ENCODE measurements at regions not wholly inside any gene's neighbourhood (a gene's known extent, or its start where the extent isn't known, plus 50 kb on each side); places are given as distances from the start of the nearest gene placed in this dataset.

DNA sequence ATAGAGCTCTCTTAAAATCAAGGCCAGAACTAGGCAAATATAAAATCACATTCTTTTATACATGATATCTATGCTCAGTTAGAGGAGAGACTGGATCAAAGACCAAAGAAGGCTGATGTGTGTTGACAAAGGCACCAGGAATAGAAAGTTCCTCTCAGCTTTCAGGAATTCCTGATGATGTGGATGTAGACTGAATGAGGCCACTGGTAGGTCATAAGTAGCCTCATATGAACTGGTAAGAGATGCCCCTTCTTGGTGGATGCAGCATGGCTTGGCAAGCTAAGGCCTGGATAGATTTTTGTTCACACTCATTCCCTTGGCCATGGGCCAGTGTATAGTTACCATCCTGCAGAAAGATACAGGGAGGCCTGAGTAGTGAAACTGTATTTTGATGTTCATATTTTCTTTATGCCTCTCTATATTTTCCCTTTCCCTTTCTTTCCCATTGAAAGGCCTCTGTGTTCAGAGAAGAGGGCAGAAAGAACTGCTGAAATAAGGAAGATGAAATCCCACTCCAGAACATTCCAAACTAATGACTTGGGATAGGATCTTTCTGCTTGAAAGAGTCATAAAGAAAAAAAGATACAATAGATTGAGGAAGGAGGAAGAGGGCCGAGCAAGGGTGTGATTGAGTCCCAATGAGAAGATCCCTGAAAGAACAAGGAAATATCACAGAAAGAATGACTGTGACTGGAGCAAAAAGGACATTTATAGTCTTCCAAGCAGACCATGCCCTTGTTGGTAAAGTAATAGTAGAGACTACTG lies 2182.7 kb upstream of the PIK3C3 start (continued):
- TF ChIP-seq, protein P1, sequence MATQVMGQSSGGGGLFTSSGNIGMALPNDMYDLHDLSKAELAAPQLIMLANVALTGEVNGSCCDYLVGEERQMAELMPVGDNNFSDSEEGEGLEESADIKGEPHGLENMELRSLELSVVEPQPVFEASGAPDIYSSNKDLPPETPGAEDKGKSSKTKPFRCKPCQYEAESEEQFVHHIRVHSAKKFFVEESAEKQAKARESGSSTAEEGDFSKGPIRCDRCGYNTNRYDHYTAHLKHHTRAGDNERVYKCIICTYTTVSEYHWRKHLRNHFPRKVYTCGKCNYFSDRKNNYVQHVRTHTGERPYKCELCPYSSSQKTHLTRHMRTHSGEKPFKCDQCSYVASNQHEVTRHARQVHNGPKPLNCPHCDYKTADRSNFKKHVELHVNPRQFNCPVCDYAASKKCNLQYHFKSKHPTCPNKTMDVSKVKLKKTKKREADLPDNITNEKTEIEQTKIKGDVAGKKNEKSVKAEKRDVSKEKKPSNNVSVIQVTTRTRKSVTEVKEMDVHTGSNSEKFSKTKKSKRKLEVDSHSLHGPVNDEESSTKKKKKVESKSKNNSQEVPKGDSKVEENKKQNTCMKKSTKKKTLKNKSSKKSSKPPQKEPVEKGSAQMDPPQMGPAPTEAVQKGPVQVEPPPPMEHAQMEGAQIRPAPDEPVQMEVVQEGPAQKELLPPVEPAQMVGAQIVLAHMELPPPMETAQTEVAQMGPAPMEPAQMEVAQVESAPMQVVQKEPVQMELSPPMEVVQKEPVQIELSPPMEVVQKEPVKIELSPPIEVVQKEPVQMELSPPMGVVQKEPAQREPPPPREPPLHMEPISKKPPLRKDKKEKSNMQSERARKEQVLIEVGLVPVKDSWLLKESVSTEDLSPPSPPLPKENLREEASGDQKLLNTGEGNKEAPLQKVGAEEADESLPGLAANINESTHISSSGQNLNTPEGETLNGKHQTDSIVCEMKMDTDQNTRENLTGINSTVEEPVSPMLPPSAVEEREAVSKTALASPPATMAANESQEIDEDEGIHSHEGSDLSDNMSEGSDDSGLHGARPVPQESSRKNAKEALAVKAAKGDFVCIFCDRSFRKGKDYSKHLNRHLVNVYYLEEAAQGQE (IDR thresholded peaks at IDR 0.05; ENCODE audit: unreplicated experiment) = no peak
- TF ChIP-seq NANOG (IDR thresholded peaks at IDR 0.05; ENCODE audit: borderline replicate concordance) = no peak
- no peak for TF ChIP-seq EZH2 (IDR thresholded peaks at IDR 0.05; ENCODE audit: low read depth, unreplicated experiment)

DNA sequence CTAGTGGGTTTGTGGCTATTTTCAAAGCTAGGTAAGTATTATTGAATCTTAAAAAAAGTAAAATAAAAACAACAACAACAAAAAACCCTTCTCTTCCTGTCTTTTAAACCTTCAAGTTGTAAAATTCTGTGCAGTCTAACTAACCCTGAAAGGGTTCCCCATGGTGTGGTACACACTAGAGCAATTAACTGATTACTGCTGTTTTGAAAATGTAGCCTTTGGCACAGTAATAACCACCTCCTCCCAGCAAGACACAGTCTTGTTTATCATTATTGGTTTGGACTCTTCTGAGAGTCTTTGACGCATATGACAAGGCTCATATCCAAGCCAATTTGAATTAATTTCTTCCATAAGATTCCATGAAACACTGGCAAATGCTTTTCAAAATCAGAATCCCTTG lies 2184.6 kb upstream of the PIK3C3 start:
- H3K27me3 Mint-ChIP-seq (ENCODE audit: insufficient read depth, low read depth, poor library complexity) = no peaks in the 10 kb centered on the region
- peaks cover 5% of the 10 kb centered on the region for H4K20me1 ChIP-seq (replicated peaks; ENCODE audit: insufficient read depth)
- H3K4me3 ChIP-seq = no peak overlapping the region
- no peaks in the 10 kb centered on the region for H3K36me3 ChIP-seq (ENCODE audit: insufficient read depth)
- no peak overlapping the region for H2AFZ ChIP-seq
- H3K4me2 ChIP-seq = no peak overlapping the region
- ATAC-seq (no peak), DNase-seq (ENCODE audit: low spot score) (no peak)
- no peaks in the 10 kb centered on the region for H3K9me3 Mint-ChIP-seq
- no peak overlapping the region for H3K27ac Mint-ChIP-seq
- H3K4me1 ChIP-seq (ENCODE audit: insufficient read depth) = peaks cover 9% of the 10 kb centered on the region
- peaks cover 9% of the 10 kb centered on the region for H3K9me2 ChIP-seq (ENCODE audit: insufficient read depth)
- no peak overlapping the region for H3K4me3 Mint-ChIP-seq
- peaks cover 96% of the 10 kb centered on the region for H3K79me2 ChIP-seq (replicated peaks; ENCODE audit: insufficient read depth)
- no peak overlapping the region for H3K27ac ChIP-seq (ENCODE audit: low read depth)
- H3F3A ChIP-seq (replicated peaks; ENCODE audit: low read depth) = no peaks in the 10 kb centered on the region
- peaks cover 3% of the 10 kb centered on the region; the same call in 2 of the 3 replicates for H3K4me1 Mint-ChIP-seq
- no peaks in the 10 kb centered on the region for H3K36me3 Mint-ChIP-seq (ENCODE audit: low read depth)
- no peaks in the 10 kb centered on the region for H3K27me3 ChIP-seq (ENCODE audit: insufficient read depth)
- TF ChIP-seq, protein P2, sequence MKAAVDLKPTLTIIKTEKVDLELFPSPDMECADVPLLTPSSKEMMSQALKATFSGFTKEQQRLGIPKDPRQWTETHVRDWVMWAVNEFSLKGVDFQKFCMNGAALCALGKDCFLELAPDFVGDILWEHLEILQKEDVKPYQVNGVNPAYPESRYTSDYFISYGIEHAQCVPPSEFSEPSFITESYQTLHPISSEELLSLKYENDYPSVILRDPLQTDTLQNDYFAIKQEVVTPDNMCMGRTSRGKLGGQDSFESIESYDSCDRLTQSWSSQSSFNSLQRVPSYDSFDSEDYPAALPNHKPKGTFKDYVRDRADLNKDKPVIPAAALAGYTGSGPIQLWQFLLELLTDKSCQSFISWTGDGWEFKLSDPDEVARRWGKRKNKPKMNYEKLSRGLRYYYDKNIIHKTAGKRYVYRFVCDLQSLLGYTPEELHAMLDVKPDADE (IDR thresholded peaks at IDR 0.05) = no peak
- TF ChIP-seq POLR2AphosphoS5 (IDR thresholded peaks at IDR 0.05; ENCODE audit: low read depth) (no peak), EZH2phosphoT487 (IDR thresholded peaks at IDR 0.05; ENCODE audit: unreplicated experiment) (no peak), STAT1 (IDR thresholded peaks at IDR 0.05; ENCODE audit: unreplicated experiment) (no peak), JUNB (IDR thresholded peaks at IDR 0.05; ENCODE audit: unreplicated experiment) (no peak)
- TF ChIP-seq, protein P1 (IDR thresholded peaks at IDR 0.05; ENCODE audit: unreplicated experiment) = no peak
- TF ChIP-seq, protein P3, sequence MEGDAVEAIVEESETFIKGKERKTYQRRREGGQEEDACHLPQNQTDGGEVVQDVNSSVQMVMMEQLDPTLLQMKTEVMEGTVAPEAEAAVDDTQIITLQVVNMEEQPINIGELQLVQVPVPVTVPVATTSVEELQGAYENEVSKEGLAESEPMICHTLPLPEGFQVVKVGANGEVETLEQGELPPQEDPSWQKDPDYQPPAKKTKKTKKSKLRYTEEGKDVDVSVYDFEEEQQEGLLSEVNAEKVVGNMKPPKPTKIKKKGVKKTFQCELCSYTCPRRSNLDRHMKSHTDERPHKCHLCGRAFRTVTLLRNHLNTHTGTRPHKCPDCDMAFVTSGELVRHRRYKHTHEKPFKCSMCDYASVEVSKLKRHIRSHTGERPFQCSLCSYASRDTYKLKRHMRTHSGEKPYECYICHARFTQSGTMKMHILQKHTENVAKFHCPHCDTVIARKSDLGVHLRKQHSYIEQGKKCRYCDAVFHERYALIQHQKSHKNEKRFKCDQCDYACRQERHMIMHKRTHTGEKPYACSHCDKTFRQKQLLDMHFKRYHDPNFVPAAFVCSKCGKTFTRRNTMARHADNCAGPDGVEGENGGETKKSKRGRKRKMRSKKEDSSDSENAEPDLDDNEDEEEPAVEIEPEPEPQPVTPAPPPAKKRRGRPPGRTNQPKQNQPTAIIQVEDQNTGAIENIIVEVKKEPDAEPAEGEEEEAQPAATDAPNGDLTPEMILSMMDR (conservative IDR thresholded peaks at IDR 0.05; ENCODE audit: low read depth in 2 of 2) = no peak

Measured in GM23338 (cell line).